NCI-H1092 treated with DMSO at 0.1 percent for 48 hours (cell line): ENCODE measurements at regions not wholly inside any gene's neighbourhood (a gene's known extent, or its start where the extent isn't known, plus 50 kb on each side); places are given as distances from the start of the nearest gene placed in this dataset.
"Not testable (repeated sequence)": the region's sequence is repeated elsewhere in the genome, so short reads cannot be mapped to it uniquely, and the experiment has no call there.

Experiments used
- DNase-seq: peaks from one replicate; lab custom pipeline; 2025; lab: John Stamatoyannopoulos, UW

DNA sequence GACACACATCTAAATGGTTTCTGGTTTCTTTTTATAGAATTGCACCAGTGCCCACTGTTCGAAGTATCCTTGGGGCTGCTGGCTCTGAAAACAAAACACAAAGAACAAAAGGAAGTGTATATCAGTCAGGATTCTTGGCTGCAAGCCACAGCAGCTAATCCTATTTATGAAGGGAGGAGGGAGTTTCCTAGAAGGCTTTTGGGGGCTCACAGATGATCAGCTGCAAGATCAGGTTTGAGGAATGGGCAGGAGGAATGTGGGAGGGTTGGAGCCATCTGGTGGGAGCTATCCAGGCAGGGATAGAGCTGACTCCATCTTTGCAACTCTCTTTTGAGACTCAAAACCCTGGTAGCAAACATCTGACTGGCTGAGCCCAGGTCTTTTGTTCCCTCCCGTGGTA lies 118.3 kb upstream of the EEF2KMT start:
- no peak for DNase-seq

DNA sequence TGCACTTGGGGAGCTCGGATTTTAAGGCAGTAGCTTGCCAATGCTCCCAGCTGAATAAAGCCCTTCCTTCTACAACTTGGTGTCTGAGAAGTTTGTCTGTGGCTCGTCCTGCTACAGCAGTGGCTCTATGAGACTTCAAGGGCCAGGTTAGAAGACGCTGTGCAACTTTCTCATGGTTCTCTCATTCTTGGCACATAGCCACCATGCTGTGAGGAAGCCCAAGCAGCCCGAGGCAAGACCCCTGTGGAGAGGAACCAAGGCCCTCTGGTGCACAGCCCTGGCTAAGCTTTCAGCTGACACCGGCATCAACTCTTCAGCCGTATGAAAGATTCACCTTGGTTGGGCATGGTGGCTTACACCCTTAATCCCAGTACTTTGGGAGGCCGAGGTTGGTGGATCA lies 116.9 kb upstream of the EEF2KMT start:
- DNase-seq, result no peak

DNA sequence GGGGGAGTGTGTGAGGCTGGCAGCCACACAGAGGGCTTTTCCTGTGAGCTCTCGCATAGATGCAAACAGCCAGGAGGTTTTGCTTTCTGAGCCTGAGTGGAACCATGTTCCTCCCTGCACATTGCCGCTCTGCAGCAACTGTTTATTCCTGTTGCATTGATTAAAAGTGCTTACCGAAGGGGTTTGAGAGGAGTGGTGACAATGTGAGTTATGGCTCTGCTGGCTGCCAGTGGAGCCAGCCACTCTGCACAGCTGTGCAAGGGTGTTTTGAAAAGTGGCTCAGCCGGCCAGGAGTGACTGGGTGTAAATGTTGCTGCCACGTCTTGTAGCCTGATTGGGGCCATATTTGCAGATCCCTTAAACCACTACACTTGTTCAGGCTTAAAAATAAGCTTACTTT lies 114.9 kb upstream of the EEF2KMT start:
- not testable (repeated sequence) for DNase-seq

DNA sequence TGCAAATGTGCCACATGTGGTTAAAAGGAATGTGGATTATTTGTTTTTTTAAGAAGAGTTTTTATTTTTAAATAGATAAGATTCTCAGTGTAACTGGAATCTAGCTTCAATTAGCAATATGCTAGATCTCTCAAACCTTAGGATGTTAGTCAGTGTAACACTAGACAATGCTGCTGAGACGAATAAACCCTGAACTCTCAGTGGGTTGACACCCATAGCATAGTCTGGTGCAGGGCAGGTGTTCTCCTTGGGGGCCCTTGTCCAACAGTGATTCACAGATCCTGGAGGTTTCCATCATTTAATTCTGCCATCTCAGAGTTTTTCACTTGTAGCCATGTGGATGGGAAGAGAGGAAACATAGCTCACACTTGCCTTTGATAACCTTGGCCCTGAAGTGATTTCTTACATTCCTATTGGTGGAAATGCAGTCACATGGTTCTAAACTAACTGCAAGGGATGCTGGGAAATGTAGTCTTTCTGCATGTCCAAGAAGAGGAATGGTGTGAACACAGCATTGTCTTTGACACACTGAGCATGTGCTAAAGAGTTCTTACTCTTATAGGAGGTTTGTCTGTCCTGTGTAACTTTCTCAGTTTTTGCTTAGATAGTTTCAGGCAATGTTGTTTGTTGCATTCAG lies 110.4 kb upstream of the EEF2KMT start:
- DNase-seq, result not testable (repeated sequence)

DNA sequence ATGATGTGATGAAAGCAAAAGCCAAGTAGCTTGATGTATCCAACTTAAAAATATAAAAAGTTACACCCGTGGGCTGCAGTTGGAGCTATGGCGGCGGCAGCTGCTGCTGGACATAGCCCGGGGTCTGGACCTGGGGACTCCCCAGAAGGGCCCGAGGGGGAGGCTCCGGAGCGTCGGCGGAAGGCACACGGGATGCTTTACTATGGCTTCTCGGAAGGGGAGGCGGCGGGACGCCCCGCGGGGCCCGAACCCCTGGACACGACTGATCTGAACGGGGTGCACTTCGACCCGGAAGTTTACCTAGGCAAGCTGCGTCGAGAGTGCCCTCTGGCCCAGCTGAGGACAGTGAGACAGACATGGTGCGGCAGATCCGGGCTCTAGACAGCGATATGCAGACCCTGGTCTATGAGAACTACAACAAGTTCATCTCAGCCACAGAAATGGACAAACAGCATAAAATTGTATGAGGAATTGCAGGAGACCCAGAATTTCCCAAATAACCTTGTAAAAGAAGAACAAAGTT lies 109.5 kb upstream of the EEF2KMT start:
- DNase-seq, result no peak

DNA sequence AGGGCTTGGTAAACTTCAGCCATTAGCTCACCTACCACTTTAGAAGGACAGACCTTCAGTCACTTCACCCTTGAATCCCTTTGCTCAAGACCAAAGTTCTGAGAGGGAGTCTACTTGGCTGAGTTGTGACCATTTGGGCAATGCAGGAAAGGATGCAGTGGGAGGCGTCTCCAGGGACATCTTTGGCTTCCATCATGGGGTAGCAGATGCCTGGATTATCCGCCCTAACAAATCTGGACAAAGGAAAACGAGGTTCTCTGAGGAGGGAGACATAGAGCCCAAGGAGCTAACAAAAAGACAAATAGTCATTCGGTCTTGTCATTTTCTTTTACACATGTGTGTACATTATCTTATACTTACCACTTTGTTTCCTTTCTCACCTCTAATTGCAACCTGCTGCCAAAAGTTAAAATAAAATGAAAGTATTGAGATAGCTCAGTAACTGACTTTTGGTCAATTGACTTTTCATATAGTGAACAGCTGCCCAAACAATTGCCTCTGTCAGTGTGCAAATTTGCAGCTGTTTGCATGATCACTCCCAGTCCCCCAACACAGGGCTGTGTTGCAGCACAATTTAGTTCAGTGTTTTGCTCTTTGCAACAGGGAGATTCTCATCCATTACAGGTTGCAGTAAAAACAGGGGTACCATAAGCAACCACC lies 108.9 kb upstream of the EEF2KMT start:
- no peak for DNase-seq

DNA sequence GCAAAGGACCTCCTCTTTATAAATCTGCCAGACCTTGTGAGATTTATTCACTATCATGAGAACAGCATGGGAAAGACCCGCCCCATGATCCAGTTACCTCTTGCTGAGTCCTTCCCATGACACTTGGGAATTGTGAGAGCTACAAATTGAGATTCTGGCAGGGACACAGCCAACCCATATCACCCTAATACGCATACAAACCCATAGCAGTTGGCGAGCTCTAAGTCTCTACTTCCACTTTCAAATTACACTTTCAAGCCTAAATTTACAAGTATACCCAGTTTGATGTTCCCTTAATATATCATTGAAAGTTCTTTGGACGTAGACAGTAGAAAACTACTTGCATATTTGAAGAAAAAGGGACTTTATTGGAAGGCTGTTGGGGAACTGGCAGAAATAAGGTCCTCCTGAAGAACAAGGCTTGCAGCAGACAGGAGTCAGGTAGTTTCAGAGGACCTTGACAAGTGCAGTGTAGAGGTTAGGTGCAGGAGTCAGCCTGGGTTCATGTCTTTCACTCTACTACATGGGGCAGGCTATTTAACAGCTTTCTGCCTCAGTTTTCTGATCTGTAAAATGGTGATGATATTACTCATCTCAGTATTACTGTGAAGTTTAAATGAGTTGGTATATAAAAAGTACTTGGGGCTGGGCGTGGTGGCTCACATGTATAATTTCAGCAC lies 107.9 kb upstream of the EEF2KMT start:
- DNase-seq, result no peak

DNA sequence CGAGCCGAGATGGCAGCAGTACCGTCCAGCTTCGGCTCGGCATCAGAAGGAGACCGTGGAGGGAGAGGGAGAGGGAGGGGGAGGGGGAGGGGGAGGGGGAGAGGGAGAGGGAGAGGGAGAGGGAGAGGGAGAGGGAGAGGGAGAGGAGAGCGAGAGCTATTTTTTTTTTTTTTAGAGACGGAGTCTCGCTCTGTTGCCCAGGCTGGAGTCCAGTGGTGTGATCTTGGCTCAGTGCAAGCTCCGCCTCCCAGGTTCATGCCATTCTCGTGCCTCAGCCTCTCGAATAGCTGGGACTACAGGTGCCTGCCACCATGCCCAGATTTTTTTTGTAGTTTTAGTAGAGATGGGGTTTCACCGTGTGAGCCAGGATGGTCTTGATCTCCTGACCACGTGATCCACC lies 106.1 kb upstream of the EEF2KMT start:
- not testable (repeated sequence) for DNase-seq

DNA sequence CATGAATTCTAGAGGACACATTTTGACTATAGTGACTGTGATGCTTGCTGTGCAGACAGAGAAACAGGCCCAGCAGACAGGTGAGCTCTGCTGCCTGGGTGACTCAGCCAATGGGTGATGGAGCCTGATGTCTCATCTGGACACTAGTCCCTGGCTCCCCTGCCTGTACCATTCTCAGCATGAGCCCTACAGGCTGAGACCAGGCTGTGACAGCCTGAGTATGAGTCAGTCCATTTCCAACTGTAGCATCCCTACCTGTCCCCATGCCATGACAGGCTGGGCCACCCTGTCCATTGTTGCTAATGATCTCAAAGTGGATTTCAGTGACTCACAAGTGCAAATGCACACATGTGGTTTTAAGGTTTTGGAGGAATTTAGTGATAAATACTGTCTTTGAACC lies 102.5 kb upstream of the EEF2KMT start:
- DNase-seq, result no peak

DNA sequence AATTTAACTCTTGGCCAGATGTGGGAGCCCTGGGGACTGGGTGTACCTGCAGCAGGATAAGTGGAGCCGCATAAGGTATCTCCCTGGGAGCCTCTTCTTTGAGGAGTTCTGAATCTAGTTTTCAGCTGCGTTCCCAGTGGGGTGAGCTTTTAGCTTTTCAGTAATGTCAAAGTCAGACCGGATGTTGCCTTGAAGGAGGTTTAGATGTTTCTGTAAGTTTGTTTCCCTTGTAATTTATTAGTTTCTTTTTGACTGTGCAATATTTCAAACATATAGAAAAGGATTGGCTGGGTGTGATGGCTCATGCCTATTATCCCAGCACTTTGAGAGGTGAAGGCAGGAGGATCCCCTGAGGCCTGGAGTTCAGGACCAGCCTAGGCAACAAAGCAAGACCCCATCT lies 98.6 kb upstream of the EEF2KMT start:
- no peak for DNase-seq

DNA sequence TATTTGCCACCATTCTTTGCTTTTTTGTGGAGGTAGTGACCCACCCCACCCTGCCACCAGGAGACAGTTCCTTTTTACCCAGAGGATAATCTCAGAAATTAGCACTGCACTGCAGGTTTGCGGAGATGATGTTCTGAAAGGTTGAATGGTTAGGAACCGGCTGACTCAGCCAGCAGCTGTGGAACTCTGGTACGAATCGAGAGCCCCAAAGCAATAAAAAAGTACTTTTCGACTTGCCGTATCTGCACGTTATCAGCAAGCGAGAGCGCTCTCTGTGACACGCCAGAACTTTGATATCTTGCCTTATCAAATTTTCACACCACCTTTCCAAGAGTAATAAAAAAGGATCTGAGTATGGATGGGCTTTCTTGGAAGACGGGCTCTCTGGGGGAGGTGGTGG lies 96.3 kb upstream of the EEF2KMT start:
- DNase-seq, result no peak

DNA sequence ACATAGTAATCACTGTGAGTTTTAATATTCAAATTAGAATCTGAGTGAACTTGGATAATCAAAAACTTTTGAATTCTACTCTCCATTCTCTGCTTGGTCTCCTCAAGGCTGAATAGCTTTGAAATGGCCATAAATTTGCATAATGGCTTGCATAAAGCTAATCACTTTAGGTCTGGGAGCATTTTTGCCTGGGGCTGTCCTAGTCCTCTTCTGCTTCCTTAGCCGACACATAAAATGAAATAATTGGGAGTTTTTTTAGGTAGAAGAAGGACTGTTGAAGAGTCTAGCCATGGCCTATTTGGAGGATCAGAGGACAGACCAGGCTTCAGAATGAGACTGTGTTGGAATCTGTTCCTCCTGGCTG lies 91.4 kb upstream of the EEF2KMT start:
- no peak for DNase-seq

DNA sequence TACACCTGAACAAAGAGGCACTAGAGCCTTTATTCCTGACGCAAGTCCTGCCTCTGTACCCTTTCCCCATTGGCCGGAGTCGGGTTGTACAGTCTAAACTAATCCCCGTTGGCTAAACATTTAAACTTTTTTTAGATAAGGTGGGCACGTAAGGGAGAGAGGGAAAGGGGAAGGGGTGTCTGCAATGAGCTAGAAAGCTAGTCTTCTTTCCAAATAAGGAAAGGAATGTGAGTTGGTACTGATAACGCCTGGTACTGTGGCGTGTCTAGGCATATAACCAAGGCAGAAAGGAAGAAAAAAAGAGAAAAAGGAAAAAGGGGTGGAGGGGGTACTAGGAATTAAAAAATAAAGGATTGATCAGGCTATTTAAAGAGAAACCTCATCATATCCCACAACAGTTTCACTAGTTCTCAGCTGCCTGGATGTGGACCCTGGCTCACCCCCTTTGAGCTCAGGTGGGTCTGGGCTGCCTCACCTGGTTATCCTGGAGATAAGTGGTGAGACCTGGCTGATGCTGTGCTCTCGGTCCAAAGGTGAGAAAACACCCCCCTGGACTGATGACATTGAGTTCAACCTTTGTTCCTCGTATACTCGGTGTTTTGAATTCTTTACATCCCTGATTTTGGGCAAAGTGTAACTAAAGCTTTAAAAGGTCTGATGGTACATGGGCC lies 90.9 kb upstream of the EEF2KMT start:
- no peak for DNase-seq

DNA sequence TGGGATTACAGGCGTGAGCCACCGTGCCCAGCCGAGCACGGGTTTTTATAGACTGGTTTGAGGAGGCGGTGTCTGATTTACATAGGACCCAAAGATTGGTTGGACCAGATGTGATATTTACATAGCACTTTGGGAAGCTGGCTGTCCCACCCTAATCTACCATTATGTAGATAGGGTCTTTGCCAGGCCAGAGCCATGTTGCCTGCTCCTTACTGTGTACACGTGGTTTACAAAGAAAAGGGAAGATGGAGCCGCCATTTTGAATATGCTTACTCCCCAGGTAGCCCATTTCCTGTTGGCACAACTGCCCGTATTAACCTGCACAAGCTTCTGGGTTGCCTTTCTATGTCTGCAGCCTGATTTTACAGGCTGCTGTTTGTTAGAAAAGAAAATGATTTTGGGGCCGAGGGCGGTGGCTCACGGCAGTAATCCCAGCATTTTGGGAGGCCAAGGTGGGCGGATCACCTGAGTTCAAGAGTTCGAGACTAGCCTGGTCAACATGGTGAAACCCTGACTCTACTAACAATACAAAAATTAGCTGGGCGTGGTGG lies 89.9 kb upstream of the EEF2KMT start:
- DNase-seq, result no peak

DNA sequence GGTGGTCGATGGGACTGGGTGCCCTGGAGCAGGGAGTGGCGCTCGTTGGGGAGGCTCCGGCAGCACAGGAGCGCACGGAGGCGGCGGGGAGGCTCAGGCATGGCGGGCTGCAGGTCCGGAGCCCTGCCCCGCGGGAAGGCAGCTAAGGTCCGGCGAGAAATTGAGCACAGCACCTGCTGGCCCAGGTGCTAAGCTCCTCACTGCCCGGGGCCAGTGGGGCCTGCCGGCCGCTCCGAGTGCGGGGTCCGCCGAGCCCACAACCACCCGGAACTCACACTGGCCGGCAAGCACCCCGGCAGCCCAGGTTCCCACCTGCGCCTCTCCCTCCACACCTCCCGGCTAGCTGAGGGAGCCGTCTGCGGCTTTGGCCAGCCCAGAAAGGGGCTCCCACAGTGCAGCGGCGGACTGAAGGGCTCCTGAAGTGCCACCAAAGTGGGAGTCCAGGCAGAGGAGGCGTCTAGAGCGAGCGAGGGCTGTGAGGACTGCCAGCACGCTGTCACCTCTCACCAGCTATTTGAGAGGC lies 88.8 kb upstream of the EEF2KMT start:
- DNase-seq, result no peak

DNA sequence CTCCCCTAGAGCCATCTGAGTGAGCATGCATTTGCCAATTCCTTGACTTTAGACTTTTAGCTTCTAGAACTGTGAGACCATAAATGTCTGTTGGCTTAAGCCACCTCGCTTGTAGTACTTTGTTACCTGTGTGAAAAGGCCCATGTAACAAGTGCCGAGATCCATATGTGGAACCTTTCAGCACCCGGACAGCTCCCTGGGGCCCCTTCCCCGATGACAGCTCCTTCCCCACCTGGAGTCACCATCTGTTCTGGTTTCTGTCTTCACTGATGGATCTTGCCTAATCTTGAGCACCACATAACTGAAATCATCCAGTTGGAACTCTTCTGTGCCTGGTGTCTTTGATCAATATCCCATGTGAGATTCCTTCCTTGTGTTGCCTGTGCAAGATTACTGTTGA lies 78.9 kb upstream of the EEF2KMT start:
- DNase-seq, result no peak

DNA sequence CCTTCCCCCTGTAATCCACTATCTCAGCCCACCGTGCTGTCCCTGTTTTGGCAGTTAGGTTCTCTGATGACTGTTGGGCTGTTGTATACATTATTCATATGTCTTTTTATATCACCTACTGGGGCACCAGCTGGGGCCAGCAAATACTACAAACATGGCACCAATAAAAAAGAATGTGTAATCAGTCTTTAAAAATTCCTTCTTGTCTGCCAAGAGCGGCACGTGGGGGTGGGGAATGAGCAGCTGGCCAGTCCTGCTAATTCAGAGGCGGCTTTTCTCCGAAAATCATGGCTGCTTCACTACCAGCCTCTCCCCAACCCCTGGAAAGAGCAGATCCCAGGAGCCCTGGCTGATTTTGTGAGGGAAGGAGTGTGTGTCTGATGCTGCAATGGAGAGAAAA lies 77.7 kb upstream of the EEF2KMT start:
- peak; percentile 8 for DNase-seq

DNA sequence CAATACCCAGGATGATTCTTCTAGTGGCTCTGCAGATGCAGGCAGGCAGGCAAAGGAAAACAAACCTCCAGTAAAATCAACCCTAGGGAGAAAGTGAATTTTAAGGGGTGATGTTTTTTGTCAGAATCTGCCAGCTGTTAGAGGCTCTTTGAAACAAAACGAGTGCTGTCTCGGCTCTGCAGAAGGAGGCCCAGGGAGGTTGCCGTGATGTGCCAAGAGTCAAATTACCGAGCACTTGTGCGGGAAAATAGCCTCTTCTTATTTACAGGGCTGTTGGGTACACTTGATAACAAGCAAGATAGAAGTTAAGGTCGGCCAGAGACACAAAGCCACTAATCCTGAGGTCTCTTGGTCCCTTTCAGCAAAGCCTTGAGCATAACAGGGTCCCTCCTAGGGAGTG lies 68.9 kb upstream of the EEF2KMT start:
- peak; percentile 30 for DNase-seq

DNA sequence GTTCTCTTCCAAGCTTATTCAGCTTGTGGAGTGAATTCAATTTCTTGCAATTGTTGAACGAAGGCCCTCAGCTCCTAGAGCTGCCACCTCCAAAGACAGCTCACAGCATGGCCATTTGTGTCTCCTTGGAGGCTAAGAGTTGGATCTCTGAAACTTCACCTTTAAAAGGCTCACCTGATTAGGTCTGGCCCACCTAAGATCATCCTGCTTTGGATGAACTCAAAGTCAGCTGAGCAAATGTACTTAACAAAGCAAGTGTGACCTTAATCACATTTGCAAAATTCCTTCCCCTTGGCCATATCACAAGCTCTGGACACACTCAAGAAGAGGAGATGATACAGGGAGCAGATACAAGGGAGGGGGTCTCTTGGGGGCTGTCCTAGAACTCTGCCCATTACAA lies 67.8 kb upstream of the EEF2KMT start:
- not testable (repeated sequence) for DNase-seq

DNA sequence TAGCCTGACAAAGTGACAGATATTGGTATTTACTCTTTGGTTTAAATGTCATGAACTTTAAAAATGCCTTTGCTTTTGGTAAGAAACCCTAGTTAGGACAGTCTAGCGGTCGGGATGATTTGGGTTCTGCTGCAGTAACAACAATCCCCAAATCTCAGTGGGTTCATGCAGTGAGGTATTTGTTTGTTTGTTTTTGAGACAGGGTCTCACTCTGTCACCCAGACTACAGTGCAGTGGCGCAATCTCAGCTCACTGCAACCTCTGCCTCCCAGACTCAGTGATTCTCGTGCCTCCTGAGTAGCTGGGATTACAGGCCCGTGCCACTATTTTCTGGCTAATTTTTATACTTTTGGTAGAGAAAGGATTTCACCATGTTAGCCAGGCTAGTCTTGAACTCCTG lies 65.2 kb upstream of the EEF2KMT start:
- DNase-seq, result not testable (repeated sequence)

DNA sequence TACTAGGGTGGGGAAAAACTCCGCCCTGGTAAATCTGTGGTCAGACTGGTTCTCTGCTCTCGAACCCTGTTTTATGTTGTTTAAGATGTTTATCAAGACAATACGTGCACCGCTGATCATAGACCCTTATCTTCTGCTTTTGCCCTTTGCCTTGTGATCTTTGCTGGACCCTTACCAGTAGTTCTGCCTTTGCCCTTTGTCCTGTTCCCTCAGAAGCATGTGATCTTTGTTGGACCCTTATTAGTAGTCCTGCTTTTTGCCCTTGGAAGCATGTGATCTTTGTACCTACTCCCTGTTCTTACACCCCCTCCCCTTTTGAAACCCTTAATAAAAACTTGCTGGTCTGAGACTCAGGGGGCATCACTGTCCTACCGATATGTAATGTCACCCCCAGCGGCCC lies 64.3 kb upstream of the EEF2KMT start:
- not testable (repeated sequence) for DNase-seq

DNA sequence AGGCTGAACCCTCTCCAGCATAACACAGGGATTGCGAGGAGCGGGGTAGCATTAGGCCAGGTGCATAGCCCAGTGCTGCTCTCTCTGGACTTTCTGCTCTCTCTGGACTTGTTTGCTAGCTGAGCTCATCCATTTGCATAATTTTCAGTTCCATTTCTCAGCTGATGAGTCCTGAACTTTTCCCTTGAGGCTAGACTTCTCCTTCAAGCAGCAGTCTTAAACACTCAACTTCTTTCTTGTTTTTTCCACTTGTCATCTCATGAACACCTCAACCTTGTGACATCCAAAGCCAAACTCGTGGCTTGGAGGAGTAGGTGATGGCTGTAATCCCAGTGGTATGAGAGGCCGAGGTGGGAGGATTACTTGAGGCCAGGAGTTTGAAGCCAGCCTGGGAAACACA lies 62.4 kb upstream of the EEF2KMT start:
- not testable (repeated sequence) for DNase-seq
